Endometrium (tissue), 2 donors: ENCODE measurements at regions not wholly inside any gene's neighbourhood (a gene's known extent, or its start where the extent isn't known, plus 50 kb on each side); places are given as distances from the start of the nearest gene placed in this dataset.
"Not testable (repeated sequence)": the region's sequence is repeated elsewhere in the genome, so short reads cannot be mapped to it uniquely, and the experiment has no call there.

Source experiments
- FAIRE-seq: peaks from 2 replicates; lab custom pipeline; 2012; peaks lifted over from hg19 to GRCh38; lab: Jason Lieb, UNC
- donor health status: control.
- donor health status: control.

- FAIRE-seq: no peak
These were observed 459.3 kb upstream of the GCFC2 start for GRCh38 chr2:76170009-76170384.

GRCh38 chr2:76169276-76170008 lies 458.7 kb upstream of the GCFC2 start:
- FAIRE-seq: no peak

GRCh38 chr2:76163860-76164259 lies 453.1 kb upstream of the GCFC2 start:
- FAIRE-seq: no peak

- FAIRE-seq: no peak
These were observed 450.0 kb upstream of the GCFC2 start for GRCh38 chr2:76160670-76161069.

- no peak for FAIRE-seq
These were observed 448.4 kb upstream of the GCFC2 start for GRCh38 chr2:76159042-76159648.

GRCh38 chr2:76157531-76157930 lies 446.8 kb upstream of the GCFC2 start:
- no peak for FAIRE-seq

GRCh38 chr2:76154981-76155380 lies 444.3 kb upstream of the GCFC2 start:
- FAIRE-seq: no peak

- FAIRE-seq: no peak
These were observed 439.1 kb upstream of the GCFC2 start for GRCh38 chr2:76149846-76150245.

- not testable (repeated sequence) for FAIRE-seq
These were observed 428.6 kb upstream of the GCFC2 start for GRCh38 chr2:76139303-76139702.

GRCh38 chr2:76128622-76129021 lies 417.9 kb upstream of the GCFC2 start:
- FAIRE-seq: peak; percentile 92

GRCh38 chr2:76120176-76120575 lies 409.5 kb upstream of the GCFC2 start:
- FAIRE-seq: no peak

GRCh38 chr2:76089683-76090082 lies 379.0 kb upstream of the GCFC2 start:
- no peak for FAIRE-seq

GRCh38 chr2:76083248-76083647 lies 372.5 kb upstream of the GCFC2 start:
- no peak for FAIRE-seq

- FAIRE-seq: no peak
These were observed 371.8 kb upstream of the GCFC2 start for GRCh38 chr2:76082509-76082908.

GRCh38 chr2:76080154-76080553 lies 369.4 kb upstream of the GCFC2 start:
- no peak for FAIRE-seq

GRCh38 chr2:76075126-76075525 lies 364.4 kb upstream of the GCFC2 start:
- FAIRE-seq: no peak

- FAIRE-seq: no peak
These were observed 363.4 kb upstream of the GCFC2 start for GRCh38 chr2:76073992-76074604.

GRCh38 chr2:76050196-76050595 lies 339.5 kb upstream of the GCFC2 start:
- FAIRE-seq: no peak

GRCh38 chr2:76044701-76045100 lies 334.0 kb upstream of the GCFC2 start:
- FAIRE-seq: no peak

GRCh38 chr2:76039505-76039904 lies 328.8 kb upstream of the GCFC2 start:
- no peak for FAIRE-seq

GRCh38 chr2:76027761-76028160 lies 317.0 kb upstream of the GCFC2 start:
- FAIRE-seq: no peak

- FAIRE-seq: no peak
These were observed 308.4 kb upstream of the GCFC2 start for GRCh38 chr2:76019128-76019527.

- FAIRE-seq: no peak
These were observed 298.8 kb upstream of the GCFC2 start for GRCh38 chr2:76009484-76009883.
